ENCODE measurements at regions not wholly inside any gene's neighbourhood (a gene's known extent, or its start where the extent isn't known, plus 50 kb on each side); places are given as distances from the start of the nearest gene placed in this dataset.

DNA sequence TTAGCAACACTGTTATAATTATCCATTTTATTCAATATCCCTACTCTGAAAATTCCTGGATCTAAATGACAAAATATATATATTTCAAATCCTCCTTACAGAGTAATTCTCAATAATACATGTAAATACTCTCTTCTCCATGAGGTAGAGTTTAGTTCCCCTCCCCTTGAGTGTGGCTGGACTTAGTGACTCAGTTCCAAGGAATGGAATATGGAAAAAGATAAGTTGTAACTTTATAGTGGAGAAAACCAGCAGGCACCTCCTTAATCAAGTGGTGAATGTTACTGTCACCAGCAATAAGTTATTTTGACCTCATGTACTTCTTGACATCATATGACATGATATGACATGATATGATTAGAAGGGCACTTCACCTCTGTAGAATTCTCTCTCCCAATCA lies 302.0 kb downstream of the RAB28 start:
- DNase-seq: no peak
- H3K27ac ChIP-seq: no peak overlapping the region
- intact Hi-C loops (cut with DNase I): no loop called here
- H3K9me3 ChIP-seq: peaks cover 0 to 13% (median 5%) of the 10 kb centered on the region in 11 donors
- H3K4me3 ChIP-seq: no peak overlapping the region
- no peaks in the 10 kb centered on the region for H3K27me3 ChIP-seq
- H3K36me3 ChIP-seq: no peaks in the 10 kb centered on the region
- H3K4me1 ChIP-seq: peaks cover 0 to 5% (median 0%) of the 10 kb centered on the region in 9 donors
- ATAC-seq: no peak
- TF ChIP-seq, protein P1, sequence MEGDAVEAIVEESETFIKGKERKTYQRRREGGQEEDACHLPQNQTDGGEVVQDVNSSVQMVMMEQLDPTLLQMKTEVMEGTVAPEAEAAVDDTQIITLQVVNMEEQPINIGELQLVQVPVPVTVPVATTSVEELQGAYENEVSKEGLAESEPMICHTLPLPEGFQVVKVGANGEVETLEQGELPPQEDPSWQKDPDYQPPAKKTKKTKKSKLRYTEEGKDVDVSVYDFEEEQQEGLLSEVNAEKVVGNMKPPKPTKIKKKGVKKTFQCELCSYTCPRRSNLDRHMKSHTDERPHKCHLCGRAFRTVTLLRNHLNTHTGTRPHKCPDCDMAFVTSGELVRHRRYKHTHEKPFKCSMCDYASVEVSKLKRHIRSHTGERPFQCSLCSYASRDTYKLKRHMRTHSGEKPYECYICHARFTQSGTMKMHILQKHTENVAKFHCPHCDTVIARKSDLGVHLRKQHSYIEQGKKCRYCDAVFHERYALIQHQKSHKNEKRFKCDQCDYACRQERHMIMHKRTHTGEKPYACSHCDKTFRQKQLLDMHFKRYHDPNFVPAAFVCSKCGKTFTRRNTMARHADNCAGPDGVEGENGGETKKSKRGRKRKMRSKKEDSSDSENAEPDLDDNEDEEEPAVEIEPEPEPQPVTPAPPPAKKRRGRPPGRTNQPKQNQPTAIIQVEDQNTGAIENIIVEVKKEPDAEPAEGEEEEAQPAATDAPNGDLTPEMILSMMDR (IDR thresholded peaks at IDR 0.05): no peak

DNA sequence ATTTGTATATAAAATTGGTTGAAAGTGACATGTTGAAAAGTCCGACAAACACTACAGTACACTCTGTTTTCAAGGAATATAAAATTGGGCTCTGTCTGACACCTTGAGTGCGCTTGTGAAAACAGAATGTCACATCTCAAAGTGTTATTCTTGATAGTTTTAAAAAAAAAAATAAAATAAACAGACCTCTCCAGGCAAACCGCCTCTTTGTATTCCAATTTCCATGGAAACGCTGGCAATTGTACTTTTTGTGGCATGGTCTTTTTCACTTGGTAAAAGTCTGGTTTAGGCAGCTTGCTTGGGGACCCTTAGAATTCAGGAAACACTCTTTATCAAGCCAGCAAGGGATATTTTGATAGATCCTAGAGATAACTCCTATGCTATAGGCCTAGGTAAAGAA lies 302.5 kb downstream of the RAB28 start:
- no peak for DNase-seq
- peaks cover 0 to 5% (median 0%) of the 10 kb centered on the region in 9 donors for H3K4me1 ChIP-seq
- H3K9me3 ChIP-seq: peaks cover 0 to 13% (median 5%) of the 10 kb centered on the region in 11 donors
- no peak for ATAC-seq
- H3K27me3 ChIP-seq: no peaks in the 10 kb centered on the region
- intact Hi-C loops (cut with DNase I): no loop called here
- no peak overlapping the region for H3K4me3 ChIP-seq
- H3K36me3 ChIP-seq: no peaks in the 10 kb centered on the region
- WGBS, 2 donors: 79 to 84% methylated on average over 4 of the region's 4 CpGs
- no peak overlapping the region for H3K27ac ChIP-seq
- TF ChIP-seq, protein P1 (IDR thresholded peaks at IDR 0.05): no peak

DNA sequence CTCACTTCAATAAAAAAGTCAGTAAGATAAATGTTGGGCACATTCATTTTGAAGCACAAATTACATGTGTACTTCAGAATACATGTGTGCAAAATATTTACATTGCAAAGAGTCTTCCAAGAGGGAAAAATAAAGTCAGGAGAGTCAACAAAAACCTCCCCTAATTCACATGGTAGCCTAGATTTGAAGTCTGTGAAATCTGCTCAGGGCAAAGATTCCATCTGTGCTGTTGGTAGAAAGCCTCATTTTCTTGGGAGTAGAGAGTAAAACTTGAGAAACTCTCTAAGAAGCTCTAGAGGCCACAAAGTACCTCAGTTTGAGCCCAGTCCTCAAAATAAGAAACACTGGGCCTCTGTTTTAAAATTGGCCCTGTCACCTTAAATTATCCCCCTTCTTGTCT lies 303.4 kb downstream of the RAB28 start:
- ATAC-seq (no peak), DNase-seq (no peak)
- TF ChIP-seq, protein P1 (IDR thresholded peaks at IDR 0.05): no peak
- Histone ChIP-seq H3K9me3 (peaks cover 0 to 12% (median 5%) of the 10 kb centered on the region in 11 donors), H3K4me1 (peaks cover 0 to 6% (median 0%) of the 10 kb centered on the region in 9 donors), H3K27me3 (no peaks in the 10 kb centered on the region), H3K36me3 (no peaks in the 10 kb centered on the region), H3K27ac (no peak overlapping the region), H3K4me3 (no peak overlapping the region)
- intact Hi-C loops (cut with DNase I): no loop called here

DNA sequence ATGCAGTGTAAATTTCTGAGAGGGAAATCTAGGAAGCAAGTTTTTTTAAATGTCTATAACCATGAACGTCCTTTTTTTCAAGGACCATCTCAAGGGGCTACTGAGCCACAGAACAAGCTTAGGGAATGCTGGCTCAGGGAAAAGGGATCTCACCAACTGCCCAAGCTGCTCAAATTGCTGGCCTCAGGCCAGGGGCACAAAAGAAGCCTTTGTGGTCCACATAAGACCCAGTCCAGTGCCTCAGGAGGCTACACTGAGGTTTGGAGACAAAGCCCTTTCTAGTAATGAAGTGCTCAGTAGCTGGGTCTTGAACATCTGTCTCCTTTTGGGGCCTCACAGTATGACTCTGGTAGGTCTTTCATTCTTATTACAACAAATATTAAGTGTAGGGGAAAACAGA lies 305.5 kb downstream of the RAB28 start:
- WGBS, 2 donors: 81 to 87% methylated on average over 1 of the region's 1 CpG

More for the DNA sequence above, 305.5 kb downstream of the RAB28 start:
- no peaks in the 10 kb centered on the region for H3K27me3 ChIP-seq
- peaks cover 0 to 11% (median 0%) of the 10 kb centered on the region in 9 donors for H3K4me1 ChIP-seq
- no peak for DNase-seq
- H3K36me3 ChIP-seq: no peaks in the 10 kb centered on the region
- H3K9me3 ChIP-seq: no peaks in the 10 kb centered on the region
- intact Hi-C loops (cut with DNase I): no loop called here
- no peak for ATAC-seq
- no peak overlapping the region for H3K4me3 ChIP-seq
- H3K27ac ChIP-seq: no peak overlapping the region
- TF ChIP-seq, protein P1 (IDR thresholded peaks at IDR 0.05): no peak
